ENCODE measurements at regions not wholly inside any gene's neighbourhood (a gene's known extent, or its start where the extent isn't known, plus 50 kb on each side); places are given as distances from the start of the nearest gene placed in this dataset.

GRCh38 chr3:15918988-15919387 lies 121.2 kb upstream of the ANKRD28 start:
- TF ChIP-seq CTCF (IDR thresholded peaks at IDR 0.05), result no peak

GRCh38 chr3:15919971-15920370 lies 122.2 kb upstream of the ANKRD28 start:
- H3K27me3 ChIP-seq (ENCODE audit: control insufficient read depth, insufficient read depth, low read length), result no peaks in the 10 kb centered on the region
- no peak overlapping the region for H3K4me2 ChIP-seq (ENCODE audit: low read length)
- no peaks in the 10 kb centered on the region for H3K36me3 ChIP-seq (ENCODE audit: control insufficient read depth, insufficient read depth, low read length)
- no peak for TF ChIP-seq CTCF (IDR thresholded peaks at IDR 0.05)
- no peak overlapping the region for H3K9ac ChIP-seq
- H2AFZ ChIP-seq, result no peak overlapping the region
- no peaks in the 10 kb centered on the region for H3K4me1 ChIP-seq
- H3K27ac ChIP-seq, result no peak overlapping the region
- H3K79me2 ChIP-seq, result no peaks in the 10 kb centered on the region
- no peak overlapping the region for H3K4me3 ChIP-seq (ENCODE audit: low read depth, low read length)
- H3K9me3 ChIP-seq (ENCODE audit: control insufficient read depth, low read length), result no peaks in the 10 kb centered on the region

More at GRCh38 chr3:15918988-15919387, 121.2 kb upstream of the ANKRD28 start:
- no peaks in the 10 kb centered on the region for H3K4me1 ChIP-seq
- H2AFZ ChIP-seq, result no peak overlapping the region
- no peaks in the 10 kb centered on the region for H3K79me2 ChIP-seq
- no peak overlapping the region for H3K4me2 ChIP-seq (ENCODE audit: low read length)
- H3K9me3 ChIP-seq (ENCODE audit: control insufficient read depth, low read length), result no peaks in the 10 kb centered on the region
- no peak overlapping the region for H3K4me3 ChIP-seq (ENCODE audit: low read depth, low read length)
- H3K9ac ChIP-seq, result no peak overlapping the region
- H3K27ac ChIP-seq, result no peak overlapping the region
- H3K36me3 ChIP-seq (ENCODE audit: control insufficient read depth, insufficient read depth, low read length), result no peaks in the 10 kb centered on the region
- no peaks in the 10 kb centered on the region for H3K27me3 ChIP-seq (ENCODE audit: control insufficient read depth, insufficient read depth, low read length)

DNA sequence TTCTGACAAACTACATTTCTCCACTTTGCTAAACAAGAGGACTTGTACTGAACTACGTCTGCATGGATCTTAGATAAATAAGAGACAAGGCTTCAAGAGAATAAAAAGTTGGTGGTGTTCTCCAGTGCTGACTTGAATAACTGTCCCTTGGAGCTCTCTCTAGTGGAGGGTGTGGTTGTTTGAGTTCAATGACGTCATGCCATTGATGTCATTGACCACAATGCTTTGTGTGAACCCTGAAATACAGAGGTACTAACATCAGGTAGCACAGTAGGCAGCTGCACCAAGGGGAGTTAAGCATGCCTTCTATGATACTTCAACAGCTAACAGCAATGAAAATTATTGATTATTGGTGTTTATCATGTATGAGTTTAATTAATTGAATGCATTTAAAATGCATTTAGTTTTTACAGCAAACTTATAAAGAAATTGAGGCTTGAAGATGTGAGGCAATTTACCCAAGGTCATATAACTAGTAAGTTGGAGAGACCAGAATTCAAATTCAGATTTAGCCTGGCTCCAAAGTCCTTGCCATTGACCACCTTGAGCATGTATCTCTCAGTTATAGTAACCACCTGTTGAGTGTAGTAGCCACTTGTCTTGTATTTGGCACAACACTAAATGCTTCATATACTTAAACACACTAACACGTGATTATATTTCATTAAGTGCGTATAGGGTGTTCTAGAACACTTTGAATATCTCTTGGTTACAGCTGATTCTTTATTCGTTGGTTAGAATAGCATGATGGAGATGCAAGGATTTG lies 126.0 kb upstream of the ANKRD28 start:
- H3K4me3 ChIP-seq (ENCODE audit: low read depth, low read length), result no peak overlapping the region
- no peak overlapping the region for H3K27ac ChIP-seq
- TF ChIP-seq CTCF (IDR thresholded peaks at IDR 0.05), result no peak
- H3K4me2 ChIP-seq (ENCODE audit: low read length), result no peak overlapping the region
- H3K79me2 ChIP-seq, result no peaks in the 10 kb centered on the region
- H3K9ac ChIP-seq, result no peak overlapping the region
- H3K4me1 ChIP-seq, result no peaks in the 10 kb centered on the region
- no peaks in the 10 kb centered on the region for H3K27me3 ChIP-seq (ENCODE audit: control insufficient read depth, insufficient read depth, low read length)
- H3K36me3 ChIP-seq (ENCODE audit: control insufficient read depth, insufficient read depth, low read length), result no peaks in the 10 kb centered on the region
- no peaks in the 10 kb centered on the region for H3K9me3 ChIP-seq (ENCODE audit: control insufficient read depth, low read length)
- H2AFZ ChIP-seq, result no peak overlapping the region

DNA sequence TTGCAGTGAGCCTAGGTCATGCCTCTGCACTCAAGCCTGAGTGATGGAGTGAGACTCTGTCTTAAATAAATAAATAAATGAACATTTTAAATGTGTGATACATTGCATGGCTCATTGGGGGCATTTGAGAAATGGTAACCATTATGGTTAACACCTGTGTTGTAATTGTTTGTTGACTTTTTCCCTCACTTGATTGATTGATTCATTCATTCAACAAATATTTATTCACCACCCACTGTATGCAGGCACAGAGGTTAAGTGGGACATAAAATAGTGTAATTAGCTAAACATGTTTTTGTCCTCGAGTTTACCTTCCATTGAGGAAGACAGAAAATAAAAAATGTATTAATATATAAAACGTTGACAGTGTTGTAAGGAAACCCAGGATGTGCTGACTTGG lies 127.1 kb upstream of the ANKRD28 start:
- TF ChIP-seq CTCF (IDR thresholded peaks at IDR 0.05), result no peak
- Histone ChIP-seq H3K4me2 (ENCODE audit: low read length) (no peak overlapping the region), H3K27ac (no peak overlapping the region), H3K4me1 (no peaks in the 10 kb centered on the region), H2AFZ (no peak overlapping the region), H3K36me3 (ENCODE audit: control insufficient read depth, insufficient read depth, low read length) (no peaks in the 10 kb centered on the region), H3K4me3 (ENCODE audit: low read depth, low read length) (no peak overlapping the region), H3K9ac (no peak overlapping the region), H3K27me3 (ENCODE audit: control insufficient read depth, insufficient read depth, low read length) (no peaks in the 10 kb centered on the region), H3K9me3 (ENCODE audit: control insufficient read depth, low read length) (no peaks in the 10 kb centered on the region), H3K79me2 (no peaks in the 10 kb centered on the region)

DNA sequence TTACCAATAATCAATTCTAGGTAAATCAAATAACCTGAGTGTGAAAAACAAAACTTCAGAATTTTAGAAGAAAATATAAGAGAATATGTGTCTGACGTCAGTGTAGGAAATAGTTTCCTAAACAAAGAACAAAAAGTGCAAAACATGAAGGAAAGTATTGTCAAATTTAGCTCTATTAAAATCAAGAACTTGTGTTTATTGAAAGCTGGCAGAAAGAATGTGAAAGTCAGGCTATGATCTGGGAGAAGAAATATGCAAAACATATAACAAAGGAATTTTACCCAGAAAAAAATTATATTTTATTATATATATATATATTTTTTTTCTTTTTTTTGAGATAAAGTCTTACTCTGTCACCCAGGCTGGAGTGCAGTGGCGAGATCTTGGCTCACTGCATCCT lies 129.1 kb upstream of the ANKRD28 start:
- no peak overlapping the region for H2AFZ ChIP-seq
- no peak for TF ChIP-seq CTCF (IDR thresholded peaks at IDR 0.05)
- no peaks in the 10 kb centered on the region for H3K4me1 ChIP-seq
- no peaks in the 10 kb centered on the region for H3K36me3 ChIP-seq (ENCODE audit: control insufficient read depth, insufficient read depth, low read length)
- no peaks in the 10 kb centered on the region for H3K9me3 ChIP-seq (ENCODE audit: control insufficient read depth, low read length)
- no peaks in the 10 kb centered on the region for H3K79me2 ChIP-seq
- no peak overlapping the region for H3K4me2 ChIP-seq (ENCODE audit: low read length)
- H3K27me3 ChIP-seq (ENCODE audit: control insufficient read depth, insufficient read depth, low read length), result no peaks in the 10 kb centered on the region
- no peak overlapping the region for H3K9ac ChIP-seq
- H3K4me3 ChIP-seq (ENCODE audit: low read depth, low read length), result no peak overlapping the region
- H3K27ac ChIP-seq, result no peak overlapping the region

All from parathyroid adenoma (tissue), 2 donors.